ENCODE measurements at regions not wholly inside any gene's neighbourhood (a gene's known extent, or its start where the extent isn't known, plus 50 kb on each side); places are given as distances from the start of the nearest gene placed in this dataset.

GRCh38 chr4:129672941-129673340, 577.0 kb downstream of the C4orf33 start:
- H3K27me3 ChIP-seq (replicated peaks; ENCODE audit: insufficient read depth) = no peaks in the 10 kb centered on the region
- no peak overlapping the region for H3K4me3 ChIP-seq
- no peak for DNase-seq (ENCODE audit: low spot score)
- no peak overlapping the region for H3K27ac ChIP-seq
- no peaks in the 10 kb centered on the region for H3K36me3 ChIP-seq
- no peaks in the 10 kb centered on the region for H3K4me1 ChIP-seq (replicated peaks)
- intact Hi-C loops (cut with DNase I) = no loop called here
- H3K9me3 ChIP-seq = no peaks in the 10 kb centered on the region
- TF ChIP-seq POLR2AphosphoS5 (IDR thresholded peaks at IDR 0.05) (no peak), CTCF (IDR thresholded peaks at IDR 0.05) (no peak), POLR2A (IDR thresholded peaks at IDR 0.05) (no peak)

GRCh38 chr4:129675036-129675435, 579.1 kb downstream of the C4orf33 start:
- no peak for DNase-seq (ENCODE audit: low spot score)
- WGBS = 97% methylated on average over 1 of the region's 1 CpG
- TF ChIP-seq POLR2AphosphoS5 (IDR thresholded peaks at IDR 0.05) (no peak), POLR2A (IDR thresholded peaks at IDR 0.05) (no peak), CTCF (IDR thresholded peaks at IDR 0.05) (no peak)
- Histone ChIP-seq H3K36me3 (no peaks in the 10 kb centered on the region), H3K27ac (no peak overlapping the region), H3K9me3 (no peaks in the 10 kb centered on the region), H3K27me3 (replicated peaks; ENCODE audit: insufficient read depth) (no peaks in the 10 kb centered on the region), H3K4me3 (no peak overlapping the region), H3K4me1 (replicated peaks) (no peaks in the 10 kb centered on the region)
- intact Hi-C loops (cut with DNase I) = no loop called here

GRCh38 chr4:129676934-129677333, 581.0 kb downstream of the C4orf33 start:
- TF ChIP-seq POLR2A (IDR thresholded peaks at IDR 0.05) (no peak), POLR2AphosphoS5 (IDR thresholded peaks at IDR 0.05) (no peak), CTCF (IDR thresholded peaks at IDR 0.05) (no peak)
- intact Hi-C loops (cut with DNase I) = no loop called here
- no peaks in the 10 kb centered on the region for H3K36me3 ChIP-seq
- no peak for DNase-seq (ENCODE audit: low spot score)
- H3K27me3 ChIP-seq (replicated peaks; ENCODE audit: insufficient read depth) = no peaks in the 10 kb centered on the region
- H3K9me3 ChIP-seq = no peaks in the 10 kb centered on the region
- no peaks in the 10 kb centered on the region for H3K4me1 ChIP-seq (replicated peaks)
- H3K27ac ChIP-seq = no peak overlapping the region
- 86% methylated on average over 4 of the region's 4 CpGs for whole genome bisulfite sequencing
- no peak overlapping the region for H3K4me3 ChIP-seq

GRCh38 chr4:129682586-129682985, 586.6 kb downstream of the C4orf33 start:
- no peak for DNase-seq (ENCODE audit: low spot score)
- TF ChIP-seq CTCF (IDR thresholded peaks at IDR 0.05) = no peak
- TF ChIP-seq POLR2A (IDR thresholded peaks at IDR 0.05) = no peak
- TF ChIP-seq POLR2AphosphoS5 (IDR thresholded peaks at IDR 0.05) = no peak
- intact Hi-C loops (cut with DNase I) = no loop called here
- Histone ChIP-seq H3K27ac (no peak overlapping the region), H3K27me3 (replicated peaks; ENCODE audit: insufficient read depth) (no peaks in the 10 kb centered on the region), H3K4me1 (replicated peaks) (no peaks in the 10 kb centered on the region), H3K36me3 (no peaks in the 10 kb centered on the region), H3K4me3 (no peak overlapping the region), H3K9me3 (no peaks in the 10 kb centered on the region)
- 54% methylated on average over 1 of the region's 1 CpG for WGBS

GRCh38 chr4:129707949-129708348, 612.0 kb downstream of the C4orf33 start:
- Histone ChIP-seq H3K27me3 (replicated peaks; ENCODE audit: insufficient read depth) (no peaks in the 10 kb centered on the region), H3K36me3 (no peaks in the 10 kb centered on the region), H3K9me3 (no peaks in the 10 kb centered on the region), H3K4me3 (no peak overlapping the region), H3K27ac (no peak overlapping the region), H3K4me1 (replicated peaks) (no peaks in the 10 kb centered on the region)
- no peak for DNase-seq (ENCODE audit: low spot score)
- intact Hi-C loops (cut with DNase I) = no loop called here
- TF ChIP-seq POLR2A (IDR thresholded peaks at IDR 0.05) (no peak), POLR2AphosphoS5 (IDR thresholded peaks at IDR 0.05) (no peak), CTCF (IDR thresholded peaks at IDR 0.05) (no peak)
